Frontal cortex (tissue), 4 donors: ENCODE measurements at regions not wholly inside any gene's neighbourhood (a gene's known extent, or its start where the extent isn't known, plus 50 kb on each side); places are given as distances from the start of the nearest gene placed in this dataset. TPM values are rescaled to one million over a fixed set of nuclear protein-coding genes. Genes with fewer than 3 reads are reported as not detected.

ENCODE experiments used
- DNase-seq, 2 donors: peaks; one replicate each; pipeline ENCODE4 v3.0.0; 2012; ENCODE audit warnings: low spot score in 2 of 2
- FAIRE-seq: peaks from 2 replicates; lab custom pipeline; 2012; peaks lifted over from hg19 to GRCh38; lab: Jason Lieb, UNC
- small RNA-seq: library from RNA; depleted of rRNA; stranded (forward); fragments of <200 nt; gene quantifications from one replicate; pipeline ENCODE3, GENCODE V24; 2014
- donor health status: control.
- donor health status: control.
- donor health status: control.

- FAIRE-seq (no peak), DNase-seq (no peak)
Measured at GRCh38 chr4:30619679-30620078, 100.5 kb upstream of the PCDH7 start.

DNA sequence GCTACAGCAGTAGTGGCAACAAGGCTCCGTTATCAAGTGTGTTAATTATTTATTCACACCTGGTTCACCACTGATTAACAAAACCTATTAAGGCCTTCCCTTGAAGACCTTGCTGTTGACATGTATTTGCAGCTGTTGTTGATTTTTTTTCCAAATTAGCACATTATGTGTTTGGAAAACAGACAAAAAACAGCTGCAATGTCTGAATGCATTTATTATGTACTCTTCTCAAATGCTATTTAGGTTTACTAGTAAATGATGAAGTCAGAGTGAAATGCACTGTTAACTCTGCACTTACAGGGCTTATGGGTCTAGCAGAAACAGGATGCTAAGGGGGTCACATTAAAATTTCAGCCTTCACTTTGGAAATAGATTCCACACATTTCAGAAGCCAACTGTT is 99.5 kb upstream of the PCDH7 start:
- FAIRE-seq = no peak
- DNase-seq = no peak

DNA sequence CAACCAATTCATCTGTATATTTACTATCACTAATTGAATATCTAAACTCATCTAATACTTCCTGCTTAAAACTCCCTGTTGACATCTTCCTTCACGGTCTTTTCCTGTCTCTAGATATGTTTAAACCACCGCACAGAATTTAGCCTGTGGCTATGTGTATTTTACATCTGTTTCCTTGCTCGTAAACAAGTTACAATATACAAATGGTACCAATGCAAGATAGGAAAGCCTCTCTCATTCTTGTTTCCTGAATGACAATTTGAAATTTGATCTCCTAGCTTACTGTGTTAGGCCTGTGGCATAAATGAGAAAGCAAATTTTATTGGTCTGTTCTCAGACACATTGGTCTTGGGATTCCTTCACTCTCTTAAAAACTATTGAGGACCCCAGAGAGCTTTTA is 89.7 kb upstream of the PCDH7 start:
- FAIRE-seq = no peak
- DNase-seq = no peak

GRCh38 chr4:30632751-30633150 is 87.4 kb upstream of the PCDH7 start:
- FAIRE-seq = peak; percentile 99
- no peak for DNase-seq

DNA sequence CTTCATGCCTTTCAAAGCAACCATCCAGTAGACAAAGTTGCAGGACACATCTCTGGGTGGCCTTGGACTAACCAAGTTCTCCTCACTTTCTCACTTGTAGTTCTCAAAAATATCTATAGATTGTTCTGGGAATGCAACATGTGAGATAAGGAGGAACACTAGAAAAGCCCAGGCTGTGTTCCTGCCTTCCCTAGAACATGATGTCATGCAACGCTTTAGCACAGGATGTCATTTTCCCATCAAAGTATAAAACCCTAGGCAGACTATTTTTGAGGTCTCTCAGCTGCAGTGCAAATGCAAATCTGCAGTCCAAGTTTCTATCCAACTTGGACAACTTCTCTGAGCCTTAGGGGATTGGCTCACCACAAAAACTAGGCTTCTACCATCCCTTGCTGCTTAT is 78.8 kb upstream of the PCDH7 start:
- no peak for FAIRE-seq
- DNase-seq = no peak

GRCh38 chr4:30642567-30642966 is 77.6 kb upstream of the PCDH7 start:
- FAIRE-seq = no peak

GRCh38 chr4:30653291-30653690 is 66.9 kb upstream of the PCDH7 start:
- DNase-seq (no peak), FAIRE-seq (peak; percentile 15)

More at GRCh38 chr4:30642567-30642966, 77.6 kb upstream of the PCDH7 start:
- DNase-seq = no peak

GRCh38 chr4:30656828-30657227 is 63.3 kb upstream of the PCDH7 start:
- no peak for FAIRE-seq

DNA sequence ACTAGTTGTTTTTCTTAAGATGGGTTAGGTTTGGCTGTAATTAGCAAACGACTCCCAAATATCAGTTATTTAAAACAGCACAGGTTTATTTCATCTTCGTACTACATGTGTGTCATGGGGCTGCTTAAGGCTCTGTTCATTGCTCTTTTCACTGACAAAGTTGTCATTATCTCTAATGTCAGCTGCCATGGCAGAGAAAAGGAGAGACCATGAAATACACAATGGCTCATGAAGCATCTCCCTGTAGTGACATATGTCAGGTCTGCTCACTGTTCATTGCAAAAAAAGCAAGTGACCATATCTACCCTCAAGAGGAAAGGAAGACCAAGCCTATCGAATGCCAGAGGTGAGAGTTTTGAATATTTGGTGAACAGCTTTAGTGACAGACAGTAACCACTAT is 52.2 kb upstream of the PCDH7 start:
- DNase-seq (no peak), FAIRE-seq (no peak)

More at GRCh38 chr4:30656828-30657227, 63.3 kb upstream of the PCDH7 start:
- DNase-seq = no peak

- DNase-seq (no peak), FAIRE-seq (no peak)
Measured at GRCh38 chr4:30670206-30670605, 50.0 kb upstream of the PCDH7 start.

Small RNA genes lying in the stretch of these regions (small RNA-seq; reads per million reads assigned to genes)
- gene AC097510.1 = not detected
